ENCODE measurements at regions not wholly inside any gene's neighbourhood (a gene's known extent, or its start where the extent isn't known, plus 50 kb on each side); places are given as distances from the start of the nearest gene placed in this dataset.

GRCh38 chr15:77545058-77545457 is 87.7 kb downstream of the LINGO1 start:
- H3K9me3 ChIP-seq (ENCODE audit: low read length), result no peaks in the 10 kb centered on the region
- H3K4me1 ChIP-seq (ENCODE audit: insufficient read depth, low read length), result peaks cover 23% of the 10 kb centered on the region
- H3K27ac ChIP-seq (ENCODE audit: extremely low read length, insufficient read depth, low read length), result no peak overlapping the region
- H3K4me3 ChIP-seq (replicated peaks in 1 of 3; ENCODE audit: insufficient read depth in 1 of 3, low read depth in 2 of 3, low read length in 3 of 3), result no peak overlapping the region
- DNase-seq (ENCODE audit: low spot score) (no peak), FAIRE-seq (no peak), ATAC-seq (no peak)
- H3K27me3 ChIP-seq (ENCODE audit: control insufficient read depth in 1 of 2, insufficient read depth in 2 of 2, low read length in 2 of 2), result peaks cover 6 to 18% of the 10 kb centered on the region in 2 experiments; a peak in 3 of 5 replicates
- H3K9ac ChIP-seq (ENCODE audit: insufficient read depth, low read depth, low read length), result no peak overlapping the region
- no peaks in the 10 kb centered on the region for H3K79me2 ChIP-seq (ENCODE audit: insufficient read depth, low read length)
- no peaks in the 10 kb centered on the region for H3K36me3 ChIP-seq (replicated peaks in 1 of 2; ENCODE audit: control insufficient read depth in 1 of 2, insufficient read depth in 2 of 2, low read length in 2 of 2)
- 18% methylated on average over 5 of the region's 6 CpGs for WGBS (ENCODE audit: low lambda C conversion rate)
- in situ Hi-C loops (cut with HindIII; ENCODE audit: extremely low pct_ligation_motif_present, low pct_unique_long_range_greater_than_20kb) (no loop called here), intact Hi-C loops (cut with micrococcal nuclease; ENCODE audit: unreplicated experiment) (no loop called here)
- H2AFZ ChIP-seq (ENCODE audit: low read length), result no peak overlapping the region
- BruUV-seq (replicated peaks), result no TSS peak
- POLR2A ChIA-PET, result no interaction called here
- CTCF ChIA-PET (ENCODE audit: low intra/inter-chr PET ratio, low total read pairs), result no interaction called here
- no peak overlapping the region for H3K4me2 ChIP-seq (ENCODE audit: low read depth, low read length)
- TF ChIP-seq NPAS2 (CRISPR knock-in tag; IDR thresholded peaks at IDR 0.05; ENCODE audit: borderline replicate concordance) (no peak), MBD4 (IDR thresholded peaks at IDR 0.05; ENCODE audit: borderline replicate concordance, low read length) (no peak), ZNF883 (CRISPR knock-in tag; IDR thresholded peaks at IDR 0.05; ENCODE audit: not compliant biosample characterization) (no peak), ZNF260 (CRISPR knock-in tag; IDR thresholded peaks at IDR 0.05; ENCODE audit: borderline replicate concordance, low read depth) (no peak)
- no peaks in the 10 kb centered on the region for H4K20me1 ChIP-seq (ENCODE audit: insufficient read depth, low read length)

DNA sequence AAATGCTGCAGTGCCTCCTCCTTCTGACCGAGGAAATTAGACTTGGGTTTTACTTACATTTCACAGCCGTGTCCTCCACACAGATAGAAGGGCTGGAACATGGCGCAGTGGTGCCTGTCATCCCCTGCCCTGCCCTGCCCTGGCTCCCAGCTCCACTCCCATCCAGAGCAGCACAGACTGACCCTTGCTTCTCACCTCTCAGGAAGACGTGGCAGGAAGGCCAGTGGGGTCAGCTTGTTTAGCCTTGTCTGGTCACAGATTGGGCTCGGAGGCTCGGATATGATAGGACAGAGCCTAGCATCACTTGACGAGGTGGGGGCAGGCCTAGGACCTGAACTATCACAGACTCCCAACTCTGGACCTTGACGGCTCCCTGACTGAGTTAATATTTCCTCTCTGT is 88.5 kb downstream of the LINGO1 start:
- in situ Hi-C loops (cut with HindIII; ENCODE audit: extremely low pct_ligation_motif_present, low pct_unique_long_range_greater_than_20kb), result loop anchor here (5.0 kb wide), 3 partner anchors 42 to 437 kb away; no protein-coding TSS in a partner anchor
- Histone ChIP-seq H3K36me3 (replicated peaks in 1 of 2; ENCODE audit: control insufficient read depth in 1 of 2, insufficient read depth in 2 of 2, low read length in 2 of 2) (no peaks in the 10 kb centered on the region), H3K4me2 (ENCODE audit: low read depth, low read length) (peak overlapping the region; percentile 97), H3K4me1 (ENCODE audit: insufficient read depth, low read length) (peaks cover 23% of the 10 kb centered on the region), H3K9me3 (ENCODE audit: low read length) (no peaks in the 10 kb centered on the region), H3K4me3 (replicated peaks in 1 of 3; ENCODE audit: insufficient read depth in 1 of 3, low read depth in 2 of 3, low read length in 3 of 3) (no peak overlapping the region), H3K9ac (ENCODE audit: insufficient read depth, low read depth, low read length) (no peak overlapping the region), H3K79me2 (ENCODE audit: insufficient read depth, low read length) (no peaks in the 10 kb centered on the region), H2AFZ (ENCODE audit: low read length) (no peak overlapping the region), H3K27ac (ENCODE audit: extremely low read length, insufficient read depth, low read length) (no peak overlapping the region), H3K27me3 (ENCODE audit: control insufficient read depth in 1 of 2, insufficient read depth in 2 of 2, low read length in 2 of 2) (peaks cover 6 to 13% of the 10 kb centered on the region in 2 experiments; a peak in 3 of 5 replicates), H4K20me1 (ENCODE audit: insufficient read depth, low read length) (no peaks in the 10 kb centered on the region)
- intact Hi-C loops (cut with micrococcal nuclease; ENCODE audit: unreplicated experiment), result loop anchor here (5.0 kb wide), 3 partner anchors 88 to 427 kb away; partner anchors contain the start of gene LINGO1
- 29% methylated on average over 5 of the region's 8 CpGs for WGBS (ENCODE audit: low lambda C conversion rate)
- ATAC-seq, result peak; percentile 4; the same call in 1 of the 3 replicates
- no TSS peak for BruUV-seq (replicated peaks)
- no peak for DNase-seq (ENCODE audit: low spot score)
- no peak for FAIRE-seq
- ChIA-PET POLR2A (interaction anchor here (1.5 to 2.1 kb wide), 2 partner anchors 12 to 16 kb away, joined by 4 to 11 read pairs; no protein-coding TSS in a partner anchor), CTCF (ENCODE audit: low intra/inter-chr PET ratio, low total read pairs) (interaction anchor here (0.7 to 2.4 kb wide), 5 partner anchors 30 to 520 kb away, joined by 3 to 15 read pairs (median 8); no protein-coding TSS in a partner anchor)
- TF ChIP-seq ARID5B (CRISPR knock-in tag; IDR thresholded peaks at IDR 0.05) (no peak), E2F5 (CRISPR knock-in tag; conservative IDR thresholded peaks at IDR 0.05) (no peak), KDM4B (CRISPR knock-in tag; IDR thresholded peaks at IDR 0.05) (no peak), PRDM4 (CRISPR knock-in tag; IDR thresholded peaks at IDR 0.05; ENCODE audit: borderline replicate concordance) (no peak), ZNF598 (CRISPR knock-in tag; IDR thresholded peaks at IDR 0.05; ENCODE audit: borderline replicate concordance) (no peak), TAF15 (IDR thresholded peaks at IDR 0.05; ENCODE audit: low read depth, low read length, poor library complexity, severe bottlenecking) (no peak), FOXP1 (IDR thresholded peaks at IDR 0.05) (no peak), FOXP1 (CRISPR knock-in tag; IDR thresholded peaks at IDR 0.05) (no peak)

Data from HepG2 (cell line).